ENCODE measurements at regions not wholly inside any gene's neighbourhood (a gene's known extent, or its start where the extent isn't known, plus 50 kb on each side); places are given as distances from the start of the nearest gene placed in this dataset.
A peak's percentile ranks its signal among the peaks of the same experiment; 100 is the strongest.

DNA sequence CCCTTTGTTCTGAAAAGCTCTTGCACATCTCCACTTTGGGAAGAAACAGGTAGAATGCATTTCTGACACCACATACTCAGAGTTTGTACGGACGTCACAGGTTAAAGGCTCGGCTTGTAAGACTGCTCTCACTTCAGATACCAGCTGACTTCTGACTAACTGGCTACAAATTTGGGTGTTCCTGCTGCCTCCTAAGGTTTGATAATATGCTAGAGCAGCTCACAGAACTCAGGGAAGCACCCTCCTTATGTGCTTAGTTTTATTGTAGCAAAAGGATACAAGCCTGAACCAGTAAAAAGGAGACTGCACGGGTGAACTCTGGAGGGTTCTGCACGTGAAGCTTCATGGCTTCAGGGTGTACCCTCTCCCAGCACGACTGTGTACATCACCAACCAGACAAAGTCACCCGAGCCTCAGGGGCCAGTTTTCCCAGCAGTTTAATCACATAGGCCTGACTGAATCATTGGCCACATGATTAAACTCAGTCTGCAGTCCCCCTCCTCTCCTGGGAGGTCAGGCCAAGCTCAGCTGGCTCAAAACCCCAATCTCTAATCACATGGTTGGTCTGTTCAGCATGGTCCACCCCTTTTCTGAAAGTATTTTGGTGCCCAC is 749.5 kb upstream of the RAB6C start:
- TF ChIP-seq, protein P1, sequence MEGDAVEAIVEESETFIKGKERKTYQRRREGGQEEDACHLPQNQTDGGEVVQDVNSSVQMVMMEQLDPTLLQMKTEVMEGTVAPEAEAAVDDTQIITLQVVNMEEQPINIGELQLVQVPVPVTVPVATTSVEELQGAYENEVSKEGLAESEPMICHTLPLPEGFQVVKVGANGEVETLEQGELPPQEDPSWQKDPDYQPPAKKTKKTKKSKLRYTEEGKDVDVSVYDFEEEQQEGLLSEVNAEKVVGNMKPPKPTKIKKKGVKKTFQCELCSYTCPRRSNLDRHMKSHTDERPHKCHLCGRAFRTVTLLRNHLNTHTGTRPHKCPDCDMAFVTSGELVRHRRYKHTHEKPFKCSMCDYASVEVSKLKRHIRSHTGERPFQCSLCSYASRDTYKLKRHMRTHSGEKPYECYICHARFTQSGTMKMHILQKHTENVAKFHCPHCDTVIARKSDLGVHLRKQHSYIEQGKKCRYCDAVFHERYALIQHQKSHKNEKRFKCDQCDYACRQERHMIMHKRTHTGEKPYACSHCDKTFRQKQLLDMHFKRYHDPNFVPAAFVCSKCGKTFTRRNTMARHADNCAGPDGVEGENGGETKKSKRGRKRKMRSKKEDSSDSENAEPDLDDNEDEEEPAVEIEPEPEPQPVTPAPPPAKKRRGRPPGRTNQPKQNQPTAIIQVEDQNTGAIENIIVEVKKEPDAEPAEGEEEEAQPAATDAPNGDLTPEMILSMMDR (IDR thresholded peaks at IDR 0.05): no peak
- TF ChIP-seq POLR2A (IDR thresholded peaks at IDR 0.05): no peak
- DNase-seq (ENCODE audit: low spot score in 2 of 2): no peak
- intact Hi-C loops (cut with DNase I; ENCODE audit: low total_unique reads): no loop called here
- H3K4me3 ChIP-seq (ENCODE audit: low read depth, poor library complexity, severe bottlenecking): no peak overlapping the region
- WGBS, 2 donors: 52 to 86% methylated on average over 7 of the region's 7 CpGs

DNA sequence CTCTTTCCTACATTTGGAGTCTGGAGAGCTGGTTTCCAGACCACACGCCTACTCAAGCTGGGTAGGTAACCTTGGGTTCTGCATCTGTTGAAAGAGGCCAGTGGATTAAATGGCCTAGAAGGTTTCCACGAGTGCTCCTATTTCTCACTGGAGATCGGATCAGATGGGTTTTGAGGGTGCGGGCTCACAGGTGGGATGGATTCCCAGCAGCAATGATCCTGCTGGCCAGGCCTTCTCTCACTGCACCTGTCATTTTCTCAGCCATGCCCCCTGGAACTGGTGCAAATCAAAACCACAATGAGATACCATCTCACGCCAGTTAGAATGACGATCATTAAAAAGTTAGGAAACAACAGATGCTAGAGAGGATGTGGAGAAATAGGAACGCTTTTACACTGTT is 747.5 kb upstream of the RAB6C start:
- TF ChIP-seq, protein P1 (IDR thresholded peaks at IDR 0.05): no peak
- TF ChIP-seq POLR2A (IDR thresholded peaks at IDR 0.05): no peak
- WGBS, 2 donors: 83 to 86% methylated on average over 7 of the region's 7 CpGs
- no peak overlapping the region for H3K4me3 ChIP-seq (ENCODE audit: low read depth, poor library complexity, severe bottlenecking)
- DNase-seq (ENCODE audit: low spot score in 2 of 2): no peak
- intact Hi-C loops (cut with DNase I; ENCODE audit: low total_unique reads): no loop called here

DNA sequence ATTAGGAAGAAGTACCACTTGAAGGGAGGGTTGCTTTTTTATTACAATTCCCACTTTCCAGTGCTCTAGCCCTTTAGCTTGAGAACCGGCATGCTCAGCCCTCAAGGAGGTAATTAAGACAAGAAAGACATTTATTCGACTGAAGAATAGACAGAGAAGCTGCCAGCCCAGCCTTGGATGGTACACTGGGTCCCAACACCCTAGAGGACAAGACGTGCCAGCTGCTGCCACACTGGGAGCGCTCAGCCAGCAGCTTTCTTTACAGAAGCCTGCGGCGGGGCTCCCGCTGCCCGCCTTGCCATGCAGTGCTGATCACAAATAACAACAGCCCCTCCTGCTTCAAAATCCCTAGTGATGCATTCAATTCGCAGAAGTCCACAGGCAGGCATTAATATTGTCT is 746.3 kb upstream of the RAB6C start:
- no peak for DNase-seq (ENCODE audit: low spot score in 2 of 2)
- TF ChIP-seq POLR2A (IDR thresholded peaks at IDR 0.05): no peak
- TF ChIP-seq, protein P1 (IDR thresholded peaks at IDR 0.05): no peak
- intact Hi-C loops (cut with DNase I; ENCODE audit: low total_unique reads): no loop called here
- no peak overlapping the region for H3K4me3 ChIP-seq (ENCODE audit: low read depth, poor library complexity, severe bottlenecking)
- 69 to 79% methylated on average over 9 of the region's 9 CpGs for WGBS, 2 donors

DNA sequence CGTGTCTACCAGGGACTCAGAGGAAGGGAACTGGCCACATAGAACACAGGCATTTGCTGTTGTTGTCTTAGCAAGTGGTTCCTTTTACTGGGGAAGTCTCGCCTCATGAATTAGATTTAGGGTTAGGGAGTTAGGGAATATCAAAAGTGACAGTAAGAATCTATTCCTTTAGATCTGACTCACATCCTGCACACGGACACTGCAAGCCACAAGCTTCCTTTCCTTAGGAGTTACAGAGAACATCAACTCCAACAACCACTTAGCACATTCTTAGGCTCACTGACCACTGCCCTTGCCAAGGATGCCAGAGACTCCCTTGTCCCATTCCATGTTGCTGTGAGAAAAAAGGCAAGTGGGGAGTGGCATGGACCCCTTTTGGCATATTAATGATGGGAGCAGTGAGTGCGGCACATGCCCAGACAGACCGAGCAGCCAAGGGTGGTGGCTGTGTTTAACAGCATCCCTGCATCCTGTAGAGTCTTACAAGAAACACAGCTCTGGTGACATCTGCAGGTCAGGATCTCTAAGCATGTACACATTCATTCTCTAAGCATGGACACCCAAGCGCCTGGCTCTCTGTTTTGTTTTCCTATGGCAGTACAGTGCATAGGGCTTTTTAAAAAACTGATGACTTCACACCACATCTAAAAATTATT is 745.6 kb upstream of the RAB6C start:
- intact Hi-C loops (cut with DNase I; ENCODE audit: low total_unique reads): no loop called here
- H3K4me3 ChIP-seq (ENCODE audit: low read depth, poor library complexity, severe bottlenecking): no peak overlapping the region
- WGBS, 2 donors: 25 to 35% methylated on average over 6 of the region's 6 CpGs
- TF ChIP-seq, protein P1 (IDR thresholded peaks at IDR 0.05): no peak
- no peak for TF ChIP-seq POLR2A (IDR thresholded peaks at IDR 0.05)
- DNase-seq (ENCODE audit: low spot score in 2 of 2): peak in 1 of 2 donors; percentile 20

DNA sequence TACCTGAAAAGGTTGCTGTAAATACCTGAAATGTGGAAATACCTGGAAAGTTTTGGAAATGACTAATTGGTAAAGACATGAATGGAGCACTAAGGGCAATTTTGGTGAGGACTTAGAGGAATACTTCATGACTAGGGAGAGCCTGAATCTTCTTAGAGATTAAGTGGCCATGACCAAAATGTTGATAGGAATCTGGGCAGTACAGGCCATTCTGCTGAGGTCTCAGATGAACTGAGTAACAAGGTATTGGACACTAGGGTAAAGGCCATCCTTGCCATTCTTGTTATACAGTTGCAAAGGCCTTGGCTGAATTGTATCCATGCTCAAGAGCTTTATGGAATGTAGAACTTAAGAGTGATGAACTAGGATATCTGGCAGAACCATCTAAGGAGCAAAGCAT is 742.9 kb upstream of the RAB6C start:
- intact Hi-C loops (cut with DNase I; ENCODE audit: low total_unique reads): no loop called here
- H3K4me3 ChIP-seq (ENCODE audit: low read depth, poor library complexity, severe bottlenecking): no peak overlapping the region
- no peak for DNase-seq (ENCODE audit: low spot score in 2 of 2)
- TF ChIP-seq, protein P1 (IDR thresholded peaks at IDR 0.05): no peak
- no peak for TF ChIP-seq POLR2A (IDR thresholded peaks at IDR 0.05)

All from lower leg skin (tissue), 4 donors.